ENCODE measurements at regions not wholly inside any gene's neighbourhood (a gene's known extent, or its start where the extent isn't known, plus 50 kb on each side); places are given as distances from the start of the nearest gene placed in this dataset.

DNA sequence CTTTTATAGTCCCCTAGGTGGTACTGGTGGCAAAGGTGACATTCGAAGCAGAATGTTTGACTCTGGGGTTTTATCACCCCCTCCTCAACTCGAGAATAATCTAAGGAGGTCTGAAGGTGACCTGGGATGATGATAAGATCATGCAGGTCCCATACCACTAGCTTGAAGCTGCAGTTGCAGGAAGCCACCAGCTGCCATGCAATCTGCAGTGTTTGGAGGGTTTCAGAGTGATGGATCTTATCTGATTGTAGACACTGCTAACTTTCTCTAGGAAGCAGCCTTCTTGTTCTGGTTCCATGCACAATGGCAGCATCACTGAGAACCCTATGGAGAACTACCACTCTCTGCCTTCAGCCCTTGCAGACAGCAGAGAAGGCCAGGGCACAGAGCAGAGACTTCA lies 59.4 kb upstream of the LRPPRC start:
- TF ChIP-seq, protein P1, sequence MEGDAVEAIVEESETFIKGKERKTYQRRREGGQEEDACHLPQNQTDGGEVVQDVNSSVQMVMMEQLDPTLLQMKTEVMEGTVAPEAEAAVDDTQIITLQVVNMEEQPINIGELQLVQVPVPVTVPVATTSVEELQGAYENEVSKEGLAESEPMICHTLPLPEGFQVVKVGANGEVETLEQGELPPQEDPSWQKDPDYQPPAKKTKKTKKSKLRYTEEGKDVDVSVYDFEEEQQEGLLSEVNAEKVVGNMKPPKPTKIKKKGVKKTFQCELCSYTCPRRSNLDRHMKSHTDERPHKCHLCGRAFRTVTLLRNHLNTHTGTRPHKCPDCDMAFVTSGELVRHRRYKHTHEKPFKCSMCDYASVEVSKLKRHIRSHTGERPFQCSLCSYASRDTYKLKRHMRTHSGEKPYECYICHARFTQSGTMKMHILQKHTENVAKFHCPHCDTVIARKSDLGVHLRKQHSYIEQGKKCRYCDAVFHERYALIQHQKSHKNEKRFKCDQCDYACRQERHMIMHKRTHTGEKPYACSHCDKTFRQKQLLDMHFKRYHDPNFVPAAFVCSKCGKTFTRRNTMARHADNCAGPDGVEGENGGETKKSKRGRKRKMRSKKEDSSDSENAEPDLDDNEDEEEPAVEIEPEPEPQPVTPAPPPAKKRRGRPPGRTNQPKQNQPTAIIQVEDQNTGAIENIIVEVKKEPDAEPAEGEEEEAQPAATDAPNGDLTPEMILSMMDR (IDR thresholded peaks at IDR 0.05) = no peak
- TF ChIP-seq POLR2AphosphoS5 (IDR thresholded peaks at IDR 0.05; ENCODE audit: insufficient read depth in 1 of 2, low read depth in 1 of 2) (no peak), POLR2A (IDR thresholded peaks at IDR 0.05) (no peak)

Data from vagina (tissue), 2 donors.